HG03521 (cell line): ENCODE measurements at regions not wholly inside any gene's neighbourhood (a gene's known extent, or its start where the extent isn't known, plus 50 kb on each side); places are given as distances from the start of the nearest gene placed in this dataset.

Experiments
- ATAC-seq: cut with Tn5 transposase; IDR thresholded peaks from one replicate; pipeline ENCODE4 v1.9.1; 2021; ENCODE audit warnings: mild to moderate bottlenecking, moderate library complexity; ENCODE audit not compliant: unreplicated experiment

GRCh38 chr9:111197256-111197655 lies 132.8 kb downstream of the OR2K2 start:
- ATAC-seq = no peak

GRCh38 chr9:111195766-111196165 lies 134.3 kb downstream of the OR2K2 start:
- no peak for ATAC-seq

- no peak for ATAC-seq
These were observed 136.9 kb downstream of the OR2K2 start for GRCh38 chr9:111193095-111193494.

GRCh38 chr9:111192650-111193049 lies 137.4 kb downstream of the OR2K2 start:
- no peak for ATAC-seq

DNA sequence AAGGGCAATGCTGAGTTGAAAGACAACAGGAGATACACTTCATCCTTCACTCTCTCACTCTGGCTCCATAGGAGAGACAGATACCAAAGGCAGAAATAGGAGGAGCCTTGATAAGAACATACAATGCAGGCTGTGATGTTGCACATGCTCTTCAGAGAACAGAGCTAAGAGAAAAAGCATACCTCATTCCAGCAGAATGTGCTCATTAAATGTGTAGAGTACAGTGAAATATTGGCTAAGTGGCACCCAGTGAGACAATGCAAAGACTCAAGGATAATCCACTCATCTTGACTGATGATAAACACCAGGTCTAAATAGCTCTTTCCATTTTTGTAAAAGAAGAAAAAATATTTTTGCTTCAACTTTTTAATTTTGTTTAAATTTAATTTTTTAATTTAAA lies 139.7 kb downstream of the OR2K2 start:
- no peak for ATAC-seq

GRCh38 chr9:111187376-111187775 lies 142.6 kb downstream of the OR2K2 start:
- ATAC-seq = no peak

DNA sequence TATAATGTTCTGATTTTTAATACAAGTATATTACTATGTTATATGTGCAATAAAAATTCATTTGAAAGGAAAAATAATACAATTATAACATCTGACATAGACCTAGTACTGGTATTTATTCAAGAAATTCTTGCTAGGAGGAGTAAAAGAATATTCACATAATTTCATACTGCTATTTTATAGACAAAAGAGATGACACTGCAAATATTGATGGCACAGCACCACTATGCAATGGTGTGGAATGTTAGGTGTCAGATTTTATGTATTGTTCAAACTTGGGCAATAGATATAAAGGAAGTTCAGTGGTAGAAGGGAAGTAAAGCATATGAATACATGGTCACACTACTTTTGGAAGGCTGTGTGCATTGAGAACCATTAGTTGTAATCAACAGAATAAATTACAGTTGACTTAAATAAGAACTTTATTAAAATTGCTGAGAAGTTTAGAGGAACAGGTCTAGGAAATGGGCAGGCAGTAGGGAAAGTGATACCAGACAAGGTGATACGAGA lies 143.9 kb downstream of the OR2K2 start:
- ATAC-seq = no peak

DNA sequence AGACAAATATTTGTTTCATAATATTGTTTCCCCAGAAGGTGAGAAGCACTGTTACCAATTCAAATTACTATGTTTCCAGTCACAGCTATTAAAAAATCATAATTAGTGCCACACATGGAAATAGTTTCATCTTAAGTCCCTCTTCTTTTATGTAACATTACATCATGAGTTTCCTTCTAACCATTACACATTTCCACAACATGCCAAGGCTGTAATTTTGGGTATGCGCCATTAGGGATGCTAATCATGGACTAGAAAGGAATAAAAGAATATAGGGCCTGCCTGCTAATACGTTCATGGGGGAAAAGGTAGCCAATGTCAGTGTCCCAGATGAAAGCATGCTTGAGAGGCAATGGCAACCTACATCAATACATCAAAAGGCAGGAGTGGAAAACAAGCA lies 142.5 kb upstream of the LPAR1 start:
- no peak for ATAC-seq

DNA sequence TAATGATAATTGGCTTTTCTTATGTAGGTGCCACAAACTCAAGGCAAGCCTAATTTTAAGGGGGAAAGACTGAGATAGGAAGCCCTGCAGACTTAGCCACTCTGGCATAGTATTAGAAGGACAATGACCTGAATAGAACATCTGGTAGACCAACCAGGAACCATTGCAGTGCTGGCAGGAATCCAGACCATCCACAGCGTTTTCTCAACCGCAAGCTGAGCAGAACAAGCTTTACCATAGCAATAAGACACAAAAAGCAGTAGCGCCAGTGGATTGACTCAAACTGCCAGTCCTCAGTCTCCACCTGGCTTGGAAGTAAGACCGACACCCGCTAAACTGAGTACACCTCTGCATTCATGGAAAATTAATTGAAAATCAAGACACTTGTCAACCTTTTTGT lies 141.3 kb upstream of the LPAR1 start:
- ATAC-seq = no peak

DNA sequence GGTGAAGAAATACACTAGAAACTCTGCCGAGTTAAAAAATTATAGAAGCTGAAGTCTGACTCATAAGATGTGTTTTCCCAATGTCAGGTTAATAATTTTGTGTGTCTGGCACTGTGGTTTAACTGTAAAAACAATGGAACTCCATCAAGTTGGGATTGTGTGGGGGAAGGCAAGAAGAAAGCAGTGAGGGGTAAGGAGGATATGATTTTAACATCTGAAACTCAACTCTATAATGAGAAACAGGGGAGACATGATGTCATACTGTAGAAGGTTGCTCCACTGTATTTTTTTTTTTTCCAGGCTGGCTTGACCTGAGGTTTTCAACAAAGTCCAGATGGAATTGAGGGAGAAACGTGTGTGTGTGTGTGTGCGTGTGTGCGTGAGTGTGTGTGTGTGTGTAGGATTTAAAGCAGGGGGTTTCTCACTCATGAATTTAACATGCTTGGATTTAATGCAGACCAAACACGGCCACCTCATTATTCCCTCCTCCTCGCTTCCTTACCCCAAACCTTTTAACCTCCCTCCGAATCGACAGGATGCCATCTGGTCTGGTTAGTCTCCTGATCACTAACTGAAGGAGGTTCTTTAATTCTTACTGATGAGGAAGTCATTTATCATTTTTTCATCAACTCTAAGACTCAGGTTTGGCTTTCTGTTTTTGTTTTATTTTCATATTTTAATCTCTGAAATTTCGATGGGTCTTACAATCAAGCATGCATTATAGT lies 140.2 kb upstream of the LPAR1 start:
- ATAC-seq = no peak

GRCh38 chr9:111176511-111176910 lies 138.2 kb upstream of the LPAR1 start:
- no peak for ATAC-seq

GRCh38 chr9:111175350-111175749 lies 137.1 kb upstream of the LPAR1 start:
- no peak for ATAC-seq

- ATAC-seq = no peak
These were observed 129.1 kb upstream of the LPAR1 start for GRCh38 chr9:111167341-111167740.

- ATAC-seq = no peak
These were observed 125.6 kb upstream of the LPAR1 start for GRCh38 chr9:111163716-111164389.

DNA sequence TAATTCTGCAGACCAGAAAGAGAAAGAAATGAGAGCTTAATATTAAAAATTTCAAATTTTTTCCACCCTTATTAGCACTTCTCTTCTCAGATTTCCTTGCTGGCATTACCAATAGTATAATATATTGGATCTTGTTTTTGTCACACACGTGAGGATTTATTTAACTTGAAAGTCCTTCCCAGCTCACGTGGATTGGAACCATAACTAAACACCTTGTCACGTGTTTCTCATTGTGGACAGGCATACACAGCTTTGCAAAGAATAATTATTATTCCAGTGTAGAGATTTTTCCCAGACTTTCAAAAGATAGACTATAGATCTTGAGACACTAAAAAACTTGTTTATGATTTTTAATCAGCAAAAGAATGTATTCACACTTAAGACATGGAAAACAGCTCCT lies 123.8 kb upstream of the LPAR1 start:
- ATAC-seq = no peak

DNA sequence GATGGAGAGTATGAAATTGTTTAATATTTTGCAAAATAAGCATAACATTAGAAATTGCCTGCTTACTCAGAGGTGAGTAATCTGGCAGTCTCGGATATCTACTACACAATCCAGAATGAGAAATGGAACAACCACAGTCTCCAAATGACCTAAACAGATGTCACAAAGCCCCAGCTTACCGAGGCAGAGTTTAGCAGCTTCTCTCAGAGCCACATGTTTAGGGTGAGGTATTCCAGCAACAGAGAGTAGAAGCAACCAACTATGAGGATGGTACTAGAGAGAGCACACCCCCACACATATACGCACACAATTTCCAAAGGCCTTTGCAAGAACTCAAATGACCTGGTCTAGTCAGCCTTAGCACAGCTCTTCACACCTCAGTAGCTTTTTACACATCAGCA lies 122.7 kb upstream of the LPAR1 start:
- no peak for ATAC-seq

DNA sequence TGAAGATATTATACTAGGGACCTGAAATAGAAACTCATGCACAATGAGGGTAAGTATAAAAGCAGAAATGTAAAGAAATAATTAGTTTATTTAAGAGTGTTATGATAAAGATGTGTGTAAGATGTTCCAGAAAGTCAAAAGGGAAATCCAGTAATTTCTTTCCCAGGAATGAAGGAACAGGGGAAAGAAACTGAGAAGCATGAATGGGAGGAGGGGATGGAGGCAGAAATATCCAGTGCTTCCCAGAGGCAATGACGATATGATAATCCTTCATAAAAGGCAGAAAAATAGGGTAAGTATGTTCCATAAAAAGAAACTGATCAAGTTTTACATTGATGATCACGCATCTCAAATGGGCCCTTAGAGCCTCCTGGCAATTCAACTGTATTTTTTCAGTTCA lies 120.7 kb upstream of the LPAR1 start:
- ATAC-seq = no peak

DNA sequence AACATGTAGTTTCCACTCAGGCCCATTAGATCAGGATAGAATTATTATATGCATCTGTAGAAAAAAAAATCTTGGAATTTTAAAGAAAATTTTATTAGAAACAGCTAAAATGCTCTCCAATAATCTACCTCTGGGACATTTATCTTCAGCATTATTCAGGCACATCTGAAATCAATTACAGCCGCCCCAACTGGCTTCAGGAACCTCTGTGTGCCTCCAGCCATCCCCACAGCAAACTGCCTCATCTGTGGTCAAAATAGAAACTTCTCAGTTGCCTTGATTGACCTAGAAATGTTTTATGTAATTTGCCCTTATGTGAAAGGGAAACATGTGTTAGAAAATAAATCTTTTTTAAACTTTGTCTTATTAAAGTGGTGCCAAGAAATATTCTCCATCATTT lies 120.1 kb upstream of the LPAR1 start:
- ATAC-seq = no peak

DNA sequence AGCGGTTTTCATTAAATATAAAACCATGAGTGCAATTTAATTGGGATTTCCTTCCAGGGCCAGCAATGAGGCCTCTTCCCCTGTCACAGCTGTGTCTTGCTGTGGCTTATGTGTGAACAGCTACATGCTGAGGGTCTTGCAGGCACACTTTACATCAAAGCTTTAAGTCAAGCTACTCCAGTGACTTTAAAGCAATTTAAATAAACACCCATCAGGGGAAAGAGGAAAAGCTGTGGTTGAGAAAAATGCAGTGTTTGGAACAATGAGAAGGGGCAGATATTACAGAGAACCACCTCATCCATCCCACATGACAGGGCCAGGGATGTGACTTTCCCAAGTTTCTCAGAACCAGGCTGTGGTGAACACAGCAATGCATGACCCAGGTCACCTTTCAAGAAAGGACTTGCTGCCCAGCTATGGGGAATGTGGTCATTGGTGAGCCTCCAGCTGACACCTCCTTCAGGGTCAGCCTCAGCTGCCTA lies 115.9 kb upstream of the LPAR1 start:
- no peak for ATAC-seq

- no peak for ATAC-seq
These were observed 114.5 kb upstream of the LPAR1 start for GRCh38 chr9:111152614-111153406.

DNA sequence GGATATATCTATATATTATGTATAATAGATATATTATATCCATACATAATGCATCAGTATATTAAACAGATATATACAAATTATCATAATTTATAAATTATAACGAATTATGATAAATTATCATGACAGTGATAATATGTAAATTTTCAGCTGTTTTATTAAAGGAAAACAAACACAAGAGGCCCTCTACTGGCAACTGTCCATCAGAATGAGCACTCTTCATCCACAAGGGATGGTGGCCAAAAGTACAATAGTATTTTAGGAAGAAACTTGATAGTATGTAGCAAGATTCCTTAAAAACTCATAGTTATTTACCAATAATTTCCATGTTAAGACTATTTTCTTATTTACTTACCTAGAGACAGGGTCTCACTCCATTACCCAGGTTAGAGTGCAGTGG lies 113.3 kb upstream of the LPAR1 start:
- ATAC-seq = no peak

DNA sequence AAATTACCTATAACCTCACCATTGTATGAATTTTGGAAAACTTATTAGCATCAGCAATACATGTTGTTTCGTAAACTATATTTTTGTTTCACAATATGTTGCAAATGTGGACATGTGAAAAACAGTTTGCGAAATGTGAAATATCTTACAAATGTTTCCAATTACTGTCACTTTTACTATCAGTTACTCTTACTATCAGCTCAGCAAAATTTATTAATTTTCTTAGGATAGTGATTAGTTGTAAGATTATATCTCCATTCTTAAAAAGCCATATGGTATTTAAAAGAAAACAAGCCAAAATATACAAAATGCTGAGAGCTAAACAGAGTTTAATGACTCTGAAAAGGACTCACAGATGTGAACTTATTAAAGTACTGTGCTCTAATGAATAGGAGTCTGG lies 111.9 kb upstream of the LPAR1 start:
- no peak for ATAC-seq
